Muscle of back (tissue), 3 donors: ENCODE measurements at regions not wholly inside any gene's neighbourhood (a gene's known extent, or its start where the extent isn't known, plus 50 kb on each side); places are given as distances from the start of the nearest gene placed in this dataset.
"Not testable (repeated sequence)": the region's sequence is repeated elsewhere in the genome, so short reads cannot be mapped to it uniquely, and the experiment has no call there.

Source experiments
- DNase-seq, 3 donors: peaks; one replicate each; pipeline versions ENCODE4 v3.0.0 to v3.0.0-alpha.2; 2013

- DNase-seq: no peak
These were observed 260.5 kb upstream of the ANXA10 start for GRCh38 chr4:167831855-167832254.

DNA sequence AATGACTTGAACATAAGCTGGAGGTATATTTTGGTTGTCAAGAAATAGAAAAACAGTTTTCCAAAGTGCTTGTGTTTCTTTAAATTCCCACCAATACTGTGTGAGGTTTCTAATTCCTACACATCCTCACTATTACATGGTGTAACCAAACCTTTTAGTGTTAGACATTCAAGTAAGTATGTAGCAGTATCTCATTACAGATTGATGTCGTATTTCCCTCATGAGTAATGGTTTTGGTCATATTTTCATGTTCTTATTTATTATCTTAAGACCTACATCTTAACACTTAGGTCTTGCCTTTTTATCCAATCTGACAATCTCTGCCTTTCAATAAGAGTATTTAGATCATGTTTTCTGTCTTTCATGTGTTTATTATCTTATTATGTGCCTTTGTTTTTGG, 253.7 kb upstream of the ANXA10 start:
- DNase-seq: no peak

GRCh38 chr4:167842487-167842886, 249.8 kb upstream of the ANXA10 start:
- no peak for DNase-seq

GRCh38 chr4:167854881-167855280, 237.5 kb upstream of the ANXA10 start:
- no peak for DNase-seq

DNA sequence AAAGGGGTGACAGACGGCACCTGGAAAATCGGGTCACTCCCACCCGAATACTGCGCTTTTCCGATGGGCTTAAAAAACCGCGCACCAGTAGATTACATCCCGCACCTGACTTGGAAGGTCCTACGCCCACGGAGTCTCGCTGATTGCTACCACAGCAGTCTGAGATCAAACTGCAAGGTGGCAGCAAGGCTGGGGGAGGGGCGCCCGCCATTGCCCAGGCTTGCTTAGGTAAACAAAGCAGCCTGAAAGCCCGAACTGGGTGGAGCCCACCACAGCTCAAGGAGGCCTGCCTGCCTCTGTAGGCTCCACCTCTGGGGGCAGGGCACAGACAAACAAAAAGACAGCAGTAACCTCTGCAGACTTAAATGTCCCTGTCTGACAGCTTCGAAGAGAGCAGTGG, 234.2 kb upstream of the ANXA10 start:
- DNase-seq: not testable (repeated sequence)

- DNase-seq: no peak
These were observed 225.1 kb upstream of the ANXA10 start for GRCh38 chr4:167867191-167867590.

DNA sequence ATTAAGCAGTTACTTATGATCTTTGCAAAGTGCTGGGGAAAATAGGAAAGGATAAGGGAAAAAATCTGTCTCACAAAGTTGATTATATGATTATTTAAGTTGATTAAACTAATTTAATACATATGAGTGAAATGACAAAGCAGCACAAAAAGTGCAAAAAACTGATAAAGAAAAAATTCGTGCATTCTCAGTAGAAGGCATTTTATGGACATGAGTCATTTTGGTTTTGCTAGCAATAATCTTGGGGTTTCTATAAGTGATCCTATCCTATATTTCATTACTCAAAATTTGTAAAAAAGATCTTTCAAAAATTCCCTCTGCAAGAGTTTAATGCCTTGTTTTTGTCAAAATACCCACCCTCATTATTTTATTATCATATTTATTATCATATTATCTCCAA, 224.2 kb upstream of the ANXA10 start:
- DNase-seq: peak in 1 of 3 donors; percentile 8

DNA sequence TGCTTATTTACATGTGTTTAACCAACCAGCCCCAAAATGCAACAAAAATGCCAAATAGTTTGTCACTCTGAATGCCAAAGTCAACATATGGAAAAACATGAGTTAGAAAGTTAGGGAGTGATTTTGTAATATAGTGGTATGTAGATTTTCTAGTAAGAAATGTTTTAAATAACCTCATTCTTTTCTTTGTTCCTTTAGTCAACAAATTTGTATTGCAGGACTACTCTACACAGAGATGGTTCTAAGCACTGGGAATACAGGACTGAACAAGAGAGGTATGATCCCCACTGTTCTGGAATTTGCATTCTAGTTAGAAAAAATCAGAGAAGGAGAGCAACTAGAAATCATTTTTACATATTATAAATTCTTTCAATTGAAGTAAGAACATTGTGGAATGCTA, 218.8 kb upstream of the ANXA10 start:
- DNase-seq: no peak

- DNase-seq: not testable (repeated sequence)
These were observed 216.2 kb upstream of the ANXA10 start for GRCh38 chr4:167876091-167876490.

- not testable (repeated sequence) for DNase-seq
These were observed 214.5 kb upstream of the ANXA10 start for GRCh38 chr4:167877826-167878225.

GRCh38 chr4:167883266-167883665, 209.1 kb upstream of the ANXA10 start:
- DNase-seq: no peak

DNA sequence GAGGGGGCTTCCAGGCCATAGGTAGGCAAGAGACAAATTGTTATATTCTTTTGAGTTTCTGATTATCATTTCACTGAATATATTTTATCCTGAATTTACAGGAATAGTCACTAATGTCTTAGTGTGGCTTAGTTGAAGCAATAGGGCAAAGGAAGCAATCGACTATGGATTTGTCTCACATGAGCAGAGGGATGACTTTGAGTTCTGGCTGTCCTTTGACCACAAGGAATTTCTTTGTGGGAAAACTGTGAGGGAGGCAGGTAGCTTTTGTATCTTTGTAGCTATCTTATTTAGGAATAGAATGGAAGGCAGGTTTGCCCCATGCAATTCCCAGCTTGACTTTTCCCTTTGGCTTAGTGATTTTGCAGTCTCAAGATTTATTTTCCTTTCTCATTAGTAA, 207.3 kb upstream of the ANXA10 start:
- DNase-seq: no peak

DNA sequence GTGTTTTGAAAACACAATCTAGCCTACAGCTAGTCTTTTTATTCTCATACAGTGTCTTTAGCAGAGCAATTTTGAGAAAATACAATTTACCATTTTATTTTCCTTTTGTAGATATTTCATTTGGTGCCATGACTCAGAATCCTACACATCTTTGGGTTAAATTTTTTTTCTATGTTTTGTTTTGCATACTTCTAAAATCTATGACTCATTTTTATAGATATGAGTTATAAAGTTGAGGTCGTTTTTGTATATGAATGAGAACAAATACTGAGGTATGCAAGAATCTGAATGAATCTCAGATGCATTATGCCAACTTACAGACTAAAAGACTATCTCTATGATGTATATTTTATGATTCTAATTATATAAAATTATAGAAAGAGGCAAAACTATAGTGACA, 206.5 kb upstream of the ANXA10 start:
- DNase-seq: no peak

GRCh38 chr4:167887726-167888125, 204.6 kb upstream of the ANXA10 start:
- no peak for DNase-seq

- DNase-seq: no peak
These were observed 202.1 kb upstream of the ANXA10 start for GRCh38 chr4:167890226-167890625.

- peak in 2 of 3 donors; percentile 10 to 22 for DNase-seq
These were observed 198.8 kb upstream of the ANXA10 start for GRCh38 chr4:167893531-167893930.

GRCh38 chr4:167896260-167896659, 196.1 kb upstream of the ANXA10 start:
- DNase-seq: not testable (repeated sequence)

DNA sequence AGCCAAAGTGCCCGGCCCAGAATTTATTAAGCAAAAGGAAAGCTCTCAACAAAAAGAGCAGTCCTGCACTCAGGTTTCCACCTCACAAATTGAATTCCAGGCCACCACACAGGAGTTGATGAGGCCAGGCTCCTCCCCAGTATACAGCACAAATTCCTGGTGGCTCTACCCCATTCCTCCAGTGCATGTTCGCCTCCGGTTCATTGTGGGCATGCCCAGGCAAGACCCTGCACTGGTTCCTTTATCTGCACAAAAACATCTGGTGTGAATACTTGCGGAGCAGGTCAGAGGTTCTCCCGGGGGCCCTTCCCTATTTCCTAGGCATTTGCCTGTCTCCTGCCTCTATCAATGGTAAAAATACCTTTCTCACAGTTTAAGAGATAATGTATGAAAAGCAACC, 195.2 kb upstream of the ANXA10 start:
- DNase-seq: no peak

- peak in 1 of 3 donors; percentile 29 for DNase-seq
These were observed 189.0 kb upstream of the ANXA10 start for GRCh38 chr4:167903291-167903721.

GRCh38 chr4:167906851-167907250, 185.5 kb upstream of the ANXA10 start:
- no peak for DNase-seq

DNA sequence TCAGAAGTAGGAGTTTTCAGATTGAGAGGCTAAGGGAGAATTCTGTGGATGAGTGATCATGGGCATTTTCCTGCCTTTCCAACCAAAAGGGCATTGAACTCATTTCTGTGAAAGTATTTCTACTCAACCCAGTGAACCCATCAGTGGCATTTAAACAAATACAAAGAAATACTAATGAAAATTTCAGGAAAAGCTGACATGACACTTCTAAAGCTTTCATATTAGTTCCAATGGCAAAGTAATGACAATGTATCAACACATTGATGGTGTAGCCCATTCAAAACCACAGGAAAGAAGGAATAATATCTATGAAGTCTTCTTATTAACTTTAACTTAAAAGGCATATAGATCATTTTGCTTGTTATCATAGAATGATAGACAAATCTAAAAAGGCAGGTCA, 183.5 kb upstream of the ANXA10 start:
- no peak for DNase-seq

DNA sequence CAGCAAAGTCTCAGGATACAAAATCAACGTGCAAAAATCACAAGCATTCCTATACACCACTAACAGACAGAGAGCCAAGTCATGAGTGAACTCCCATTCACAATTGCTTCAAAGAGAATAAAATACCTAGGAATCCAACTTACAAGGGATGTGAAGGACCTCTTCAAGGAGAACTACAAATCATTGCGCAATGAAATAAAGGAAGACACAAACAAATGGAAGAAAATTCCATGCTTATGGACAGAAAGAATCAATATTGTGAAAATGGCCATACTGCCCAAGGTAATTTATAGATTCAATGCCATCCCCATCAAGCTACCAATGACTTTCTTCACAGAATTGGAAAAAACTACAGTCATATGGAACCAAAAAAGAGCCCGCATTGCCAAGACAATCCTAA, 179.8 kb upstream of the ANXA10 start:
- not testable (repeated sequence) for DNase-seq

DNA sequence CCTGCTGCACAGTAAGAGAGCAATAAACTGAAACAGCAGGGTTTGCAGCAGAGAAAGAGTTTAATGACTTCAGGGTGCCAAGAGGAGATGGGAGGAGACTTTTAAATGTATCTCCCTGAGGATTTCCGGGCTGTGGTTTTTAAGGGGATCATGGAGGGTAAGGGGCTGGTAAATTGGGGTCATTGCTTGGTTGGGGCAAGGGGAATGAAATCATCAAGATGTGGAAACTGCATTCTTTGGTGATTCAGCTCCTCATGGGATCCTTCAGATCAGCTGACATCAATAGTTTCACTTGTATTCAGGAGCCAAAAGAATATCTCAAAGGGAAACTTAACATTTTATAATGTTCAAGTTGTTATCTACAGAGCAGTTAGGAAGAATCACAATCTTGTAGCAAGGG, 174.3 kb upstream of the ANXA10 start:
- DNase-seq: no peak

GRCh38 chr4:167930166-167930565, 162.2 kb upstream of the ANXA10 start:
- no peak for DNase-seq

- no peak for DNase-seq
These were observed 158.1 kb upstream of the ANXA10 start for GRCh38 chr4:167934216-167934615.
